Activated CD8-positive, alpha-beta T cell treated with anti-CD3 and anti-CD28 coated beads, Interleukin-2, amount 10 ng/mL, durations not matched to agents 7 days and 5 days (primary cell): ENCODE measurements at regions not wholly inside any gene's neighbourhood (a gene's known extent, or its start where the extent isn't known, plus 50 kb on each side); places are given as distances from the start of the nearest gene placed in this dataset.

Source experiments
- ATAC-seq: fragments of 150-1000 bp; cut with Tn5 transposase; one replicate; pipeline ENCODE4 v1.10.0; 2021; ENCODE audit warnings: moderate library complexity
- CTCF ChIA-PET: fragments of 350-600 bp; sonication (Branson Sonifier 250); formaldehyde crosslinking; loops from one replicate; lab custom pipeline; 2021; ENCODE audit warnings: antibody characterized with exemption; lab: Charles Lee
- POLR2A ChIA-PET: fragments of 350-600 bp; sonication (Branson Sonifier 250); formaldehyde crosslinking; loops from one replicate; lab custom pipeline; 2021; ENCODE audit warnings: antibody characterized with exemption; lab: Charles Lee
- DNase-seq: peaks from one replicate; pipeline ENCODE4 v3.0.0-alpha.2; 2020
- H3K27ac Mint-ChIP-seq: one replicate; pipeline ENCODE4 v1.8.0; 2021; ENCODE audit warnings: mild to moderate bottlenecking, mixed read lengths
- H3K27me3 Mint-ChIP-seq: one replicate; pipeline ENCODE4 v1.8.0; 2021; ENCODE audit warnings: low read depth, mixed read lengths
- H3K36me3 Mint-ChIP-seq: one replicate; pipeline ENCODE4 v1.8.0; 2021; ENCODE audit warnings: low read depth, mixed read lengths
- H3K4me1 Mint-ChIP-seq: one replicate; pipeline ENCODE4 v1.8.0; 2021; ENCODE audit warnings: low read depth, mixed read lengths
- H3K4me3 Mint-ChIP-seq: one replicate; pipeline ENCODE4 v1.8.0; 2021; ENCODE audit warnings: mild to moderate bottlenecking, mixed read lengths
- H3K9me3 Mint-ChIP-seq: one replicate; pipeline ENCODE4 v1.8.0; 2022; ENCODE audit warnings: mixed read lengths; ENCODE audit not compliant: insufficient read depth

DNA sequence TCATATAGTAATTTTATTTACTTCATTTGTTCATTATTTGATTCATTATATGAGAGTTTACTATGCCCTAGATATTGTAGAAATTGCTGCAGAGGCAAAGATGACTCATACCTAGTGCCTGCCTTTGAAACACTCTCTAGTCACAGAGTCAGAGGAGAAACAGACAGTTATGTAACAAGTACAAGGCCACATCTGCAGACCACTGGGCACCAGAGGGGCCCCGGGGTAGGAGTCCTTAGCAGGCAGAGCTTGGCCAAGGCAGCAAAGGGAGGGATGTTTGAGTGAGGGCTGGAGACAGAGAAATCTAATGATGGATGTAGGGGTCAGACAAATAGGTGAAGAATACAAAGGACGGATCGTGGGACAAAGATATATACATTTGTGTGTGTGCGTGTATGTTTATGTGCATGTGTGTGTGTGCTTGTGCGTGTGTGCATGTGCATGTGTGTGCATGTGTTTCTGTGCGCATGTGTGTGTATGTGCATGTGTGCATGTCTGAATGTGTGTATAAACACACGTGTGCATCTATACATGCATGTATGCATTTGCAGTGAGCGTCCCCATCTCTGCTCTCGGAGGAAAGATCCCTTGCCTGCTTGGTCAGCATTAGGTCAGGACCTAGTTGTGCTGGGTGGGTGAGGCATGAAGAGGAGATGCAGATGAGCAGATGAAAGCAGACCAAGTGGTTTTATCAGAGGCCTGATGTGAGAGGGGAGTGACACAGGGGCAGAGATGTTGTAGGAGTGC, 170.6 kb upstream of the MYT1L start:
- Mint-ChIP-seq H3K27me3 (no peaks in the 10 kb centered on the region), H3K9me3 (no peaks in the 10 kb centered on the region), H3K36me3 (no peaks in the 10 kb centered on the region), H3K4me3 (no peak overlapping the region), H3K4me1 (no peaks in the 10 kb centered on the region), H3K27ac (no peak overlapping the region)
- CTCF ChIA-PET = no interaction called here
- DNase-seq = no peak
- ATAC-seq = no peak
- POLR2A ChIA-PET = no interaction called here

DNA sequence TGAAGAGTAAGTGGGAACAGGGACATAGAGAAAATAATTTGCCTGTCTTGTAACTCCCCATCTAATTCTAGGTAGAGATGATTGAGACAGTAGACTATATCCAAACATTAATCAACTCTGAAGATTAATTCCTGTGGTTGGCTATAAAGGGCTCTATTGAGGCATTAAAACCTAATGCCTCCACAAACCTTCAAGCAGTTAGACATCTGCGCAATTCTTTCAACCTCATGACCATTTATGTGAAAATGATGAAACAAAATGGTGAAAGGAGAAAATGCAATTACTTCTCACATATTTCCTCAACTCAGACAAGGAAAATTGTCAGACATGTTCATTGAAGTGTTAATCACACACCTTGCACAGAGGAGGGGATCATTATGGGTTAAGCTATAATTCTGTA, 164.5 kb upstream of the MYT1L start:
- H3K4me1 Mint-ChIP-seq = no peaks in the 10 kb centered on the region
- ATAC-seq = no peak
- H3K9me3 Mint-ChIP-seq = no peaks in the 10 kb centered on the region
- ChIA-PET POLR2A (no interaction called here), CTCF (no interaction called here)
- no peak overlapping the region for H3K4me3 Mint-ChIP-seq
- H3K36me3 Mint-ChIP-seq = no peaks in the 10 kb centered on the region
- no peak for DNase-seq
- H3K27me3 Mint-ChIP-seq = no peaks in the 10 kb centered on the region
- H3K27ac Mint-ChIP-seq = no peak overlapping the region

DNA sequence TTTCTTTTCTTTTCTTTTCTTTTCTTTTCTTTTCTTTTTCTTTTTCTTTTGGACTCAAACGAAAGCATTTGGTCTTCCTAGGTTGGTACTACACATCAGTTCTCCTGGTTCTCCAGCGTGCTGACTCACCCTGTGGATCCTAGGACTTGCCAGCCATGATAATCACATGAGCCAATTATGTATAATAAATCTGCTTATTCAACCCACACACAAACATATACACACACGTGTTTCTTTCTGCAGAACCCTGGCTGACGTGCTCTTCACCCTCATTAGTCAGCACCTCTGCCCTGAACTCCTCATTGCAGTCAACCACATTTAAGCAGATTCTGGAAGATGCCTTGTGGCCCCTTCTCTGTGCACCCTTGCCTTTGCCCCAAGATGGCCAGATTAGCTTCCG, 162.4 kb upstream of the MYT1L start:
- DNase-seq = no peak
- H3K27me3 Mint-ChIP-seq = no peaks in the 10 kb centered on the region
- POLR2A ChIA-PET = no interaction called here
- H3K36me3 Mint-ChIP-seq = no peaks in the 10 kb centered on the region
- CTCF ChIA-PET = no interaction called here
- no peak overlapping the region for H3K4me3 Mint-ChIP-seq
- no peaks in the 10 kb centered on the region for H3K9me3 Mint-ChIP-seq
- no peak for ATAC-seq
- no peaks in the 10 kb centered on the region for H3K4me1 Mint-ChIP-seq
- no peak overlapping the region for H3K27ac Mint-ChIP-seq

DNA sequence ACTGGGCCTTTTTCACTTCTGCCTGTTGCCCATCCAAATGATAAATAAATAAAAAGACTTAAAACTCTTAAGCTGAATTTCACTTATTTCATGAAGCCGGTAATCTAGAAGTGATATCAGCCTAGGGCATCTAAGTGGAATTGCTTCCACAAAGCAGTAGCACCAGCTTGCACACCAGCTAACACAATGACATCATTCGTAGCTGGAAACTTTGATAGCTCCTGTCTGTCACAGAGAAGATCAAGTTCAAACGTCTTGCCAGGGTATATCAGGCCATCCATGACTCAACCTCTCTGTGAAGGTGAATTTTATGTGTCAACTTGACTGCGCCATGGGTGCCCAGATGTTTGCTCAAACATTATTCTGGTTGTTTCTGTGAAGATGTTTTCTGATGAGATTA, 161.7 kb upstream of the MYT1L start:
- Mint-ChIP-seq H3K27me3 (no peaks in the 10 kb centered on the region), H3K4me1 (no peaks in the 10 kb centered on the region), H3K4me3 (no peak overlapping the region), H3K36me3 (no peaks in the 10 kb centered on the region), H3K9me3 (no peaks in the 10 kb centered on the region), H3K27ac (no peak overlapping the region)
- ATAC-seq (no peak), DNase-seq (no peak)
- ChIA-PET CTCF (no interaction called here), POLR2A (no interaction called here)

DNA sequence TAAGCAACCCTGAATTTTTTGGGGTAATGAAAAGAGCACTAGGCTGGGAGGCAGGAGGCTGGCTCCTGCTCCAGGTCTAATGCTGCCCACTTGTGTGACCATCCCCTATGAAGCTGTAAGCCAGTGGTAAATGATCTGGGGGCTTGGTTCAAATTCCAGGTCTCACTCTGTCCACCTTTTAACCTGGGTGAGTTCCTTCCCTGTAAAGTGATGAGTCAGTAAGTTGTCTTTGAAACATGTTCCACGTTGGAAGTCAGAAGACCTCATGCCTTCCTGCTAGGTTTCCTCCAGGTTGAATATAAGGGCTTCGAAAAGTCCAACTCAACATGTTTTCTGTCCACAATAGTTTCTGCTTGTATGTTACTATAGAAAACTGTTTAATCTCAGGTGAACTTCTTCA, 160.9 kb upstream of the MYT1L start:
- Mint-ChIP-seq H3K36me3 (no peaks in the 10 kb centered on the region), H3K4me3 (no peak overlapping the region), H3K27me3 (no peaks in the 10 kb centered on the region), H3K27ac (no peak overlapping the region), H3K4me1 (no peaks in the 10 kb centered on the region), H3K9me3 (no peaks in the 10 kb centered on the region)
- ChIA-PET CTCF (no interaction called here), POLR2A (no interaction called here)
- DNase-seq = no peak
- ATAC-seq = no peak

DNA sequence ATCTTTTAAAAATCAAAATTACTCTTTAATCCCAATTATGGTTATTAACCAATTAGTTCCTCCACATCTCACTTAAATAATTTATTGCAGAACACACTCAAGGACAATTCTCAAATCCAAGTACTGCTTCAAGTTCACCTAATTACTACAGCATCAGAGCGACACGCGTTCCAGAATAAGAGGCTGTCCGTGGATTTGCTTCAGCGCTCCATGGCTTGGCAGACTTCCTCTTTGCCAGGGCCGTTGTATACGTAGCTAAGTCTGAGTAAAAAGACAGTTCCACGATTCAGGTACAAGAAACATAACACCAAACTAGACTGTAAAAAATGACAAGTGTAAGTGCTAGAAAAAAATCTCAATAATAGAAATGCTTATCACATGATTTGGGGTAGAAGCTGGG, 153.2 kb upstream of the MYT1L start:
- no peak for DNase-seq
- Mint-ChIP-seq H3K36me3 (no peaks in the 10 kb centered on the region), H3K27me3 (no peaks in the 10 kb centered on the region), H3K9me3 (no peaks in the 10 kb centered on the region), H3K4me3 (no peak overlapping the region), H3K4me1 (no peaks in the 10 kb centered on the region), H3K27ac (no peak overlapping the region)
- ChIA-PET POLR2A (no interaction called here), CTCF (no interaction called here)
- ATAC-seq = no peak

DNA sequence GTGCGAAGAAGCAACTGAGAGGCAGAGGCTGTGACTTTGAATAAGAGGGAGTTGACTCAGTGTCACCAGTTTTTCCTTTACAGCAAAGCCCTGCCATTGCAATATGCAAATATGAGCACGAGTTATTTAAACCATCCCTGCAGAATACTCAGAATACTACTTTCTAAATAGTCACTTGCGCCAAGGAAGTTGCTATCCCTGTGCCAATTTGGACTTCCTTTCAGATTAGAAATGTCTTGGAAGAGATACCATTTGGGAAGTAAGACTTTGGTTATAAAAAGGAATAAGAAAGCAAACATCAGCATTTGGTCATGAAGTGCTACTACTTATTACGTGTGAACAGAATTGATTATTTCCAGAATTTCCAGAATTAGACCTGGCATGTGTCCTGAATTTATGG, 151.8 kb upstream of the MYT1L start:
- no peak overlapping the region for H3K27ac Mint-ChIP-seq
- no peaks in the 10 kb centered on the region for H3K9me3 Mint-ChIP-seq
- DNase-seq (no peak), ATAC-seq (no peak)
- no peak overlapping the region for H3K4me3 Mint-ChIP-seq
- CTCF ChIA-PET = no interaction called here
- POLR2A ChIA-PET = no interaction called here
- H3K27me3 Mint-ChIP-seq = no peaks in the 10 kb centered on the region
- H3K36me3 Mint-ChIP-seq = no peaks in the 10 kb centered on the region
- no peaks in the 10 kb centered on the region for H3K4me1 Mint-ChIP-seq

DNA sequence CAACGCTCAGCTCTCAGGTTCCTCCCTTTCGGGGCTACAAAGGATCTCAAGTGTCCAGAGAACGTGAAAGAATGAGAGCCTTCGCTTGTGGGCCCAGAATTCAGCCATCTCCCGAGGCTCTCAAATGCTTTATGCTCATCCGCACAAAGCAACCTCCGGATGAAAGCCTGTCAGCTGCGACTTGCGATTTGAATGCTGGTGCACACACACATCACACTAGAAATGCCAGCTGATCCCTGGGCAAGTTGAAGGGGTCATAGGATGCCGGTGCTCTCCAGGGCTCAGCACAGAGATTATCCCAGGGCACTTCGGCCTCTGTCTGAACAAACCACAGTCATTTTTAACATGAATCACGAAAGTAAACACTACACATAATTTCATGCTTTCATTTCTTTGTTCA, 141.8 kb upstream of the MYT1L start:
- POLR2A ChIA-PET = no interaction called here
- Mint-ChIP-seq H3K27ac (no peak overlapping the region), H3K36me3 (no peaks in the 10 kb centered on the region), H3K27me3 (no peaks in the 10 kb centered on the region), H3K9me3 (no peaks in the 10 kb centered on the region), H3K4me3 (no peak overlapping the region), H3K4me1 (no peaks in the 10 kb centered on the region)
- CTCF ChIA-PET = no interaction called here
- DNase-seq (no peak), ATAC-seq (no peak)

DNA sequence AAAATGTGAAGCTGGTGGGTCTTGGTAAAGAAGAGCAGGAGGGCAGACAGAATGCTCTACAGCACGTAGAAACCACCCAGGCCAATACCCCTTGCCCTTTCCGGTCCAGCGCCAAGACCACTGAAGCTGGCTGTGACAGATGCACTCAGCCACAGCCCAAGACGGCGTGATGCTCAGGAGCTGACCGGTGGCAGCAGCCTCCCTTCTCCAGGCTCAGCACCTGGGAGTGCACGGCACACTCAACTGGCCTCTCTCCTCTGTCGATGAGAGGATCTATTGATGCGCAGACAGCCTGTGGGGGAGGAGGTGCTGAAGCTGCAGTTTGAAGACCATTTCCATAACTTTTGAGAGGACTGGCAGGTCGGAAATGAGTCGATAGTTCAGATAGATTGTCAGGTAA, 141.0 kb upstream of the MYT1L start:
- Mint-ChIP-seq H3K36me3 (no peaks in the 10 kb centered on the region), H3K4me3 (no peak overlapping the region), H3K9me3 (no peaks in the 10 kb centered on the region), H3K4me1 (no peaks in the 10 kb centered on the region), H3K27me3 (no peaks in the 10 kb centered on the region), H3K27ac (no peak overlapping the region)
- no peak for DNase-seq
- POLR2A ChIA-PET = no interaction called here
- ATAC-seq = no peak
- CTCF ChIA-PET = no interaction called here

DNA sequence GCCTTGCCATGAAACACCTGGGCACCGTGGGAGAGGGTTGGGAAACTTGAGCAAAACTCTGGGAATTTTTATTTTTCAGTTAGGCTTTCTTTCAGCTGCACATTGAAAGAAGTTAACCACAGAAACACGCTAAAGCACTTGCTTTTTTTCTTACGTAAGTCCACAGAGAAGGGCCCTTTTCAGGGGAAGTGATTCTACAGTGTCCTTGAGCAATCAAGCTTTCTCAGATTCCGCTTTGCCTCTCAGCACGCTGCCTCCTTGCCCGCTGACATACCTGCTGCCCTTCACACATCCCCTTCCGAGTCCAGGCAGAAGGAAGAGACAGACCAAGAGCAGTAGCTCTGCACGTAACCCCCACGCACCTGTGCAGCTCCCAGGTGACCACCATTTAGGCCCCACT, 135.5 kb upstream of the MYT1L start:
- H3K4me3 Mint-ChIP-seq = no peak overlapping the region
- no peaks in the 10 kb centered on the region for H3K27me3 Mint-ChIP-seq
- H3K27ac Mint-ChIP-seq = no peak overlapping the region
- H3K9me3 Mint-ChIP-seq = no peaks in the 10 kb centered on the region
- DNase-seq (no peak), ATAC-seq (no peak)
- no peaks in the 10 kb centered on the region for H3K4me1 Mint-ChIP-seq
- no peaks in the 10 kb centered on the region for H3K36me3 Mint-ChIP-seq
- CTCF ChIA-PET = no interaction called here
- POLR2A ChIA-PET = no interaction called here

DNA sequence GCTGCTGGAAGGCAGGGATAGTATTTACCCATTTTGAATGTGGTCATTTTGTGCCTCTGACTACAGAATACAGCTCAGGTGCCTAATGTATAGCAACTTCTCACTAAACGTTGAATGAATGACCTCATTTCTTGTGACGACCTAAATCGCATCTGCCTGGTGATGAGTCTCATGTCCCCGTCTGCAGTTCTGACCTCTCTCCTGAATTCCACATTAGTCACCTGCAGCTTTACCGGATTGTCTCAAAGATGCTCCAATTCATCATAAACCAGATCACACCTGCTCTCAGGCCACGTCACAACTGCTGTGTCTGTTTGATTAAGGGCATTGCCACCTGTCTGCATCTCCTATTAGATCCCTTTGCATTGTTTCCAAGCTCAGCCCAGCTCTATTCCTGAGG, 133.6 kb upstream of the MYT1L start:
- Mint-ChIP-seq H3K9me3 (no peaks in the 10 kb centered on the region), H3K36me3 (no peaks in the 10 kb centered on the region), H3K27ac (no peak overlapping the region), H3K4me1 (no peaks in the 10 kb centered on the region), H3K27me3 (no peaks in the 10 kb centered on the region), H3K4me3 (no peak overlapping the region)
- no peak for DNase-seq
- CTCF ChIA-PET = no interaction called here
- ATAC-seq = no peak
- POLR2A ChIA-PET = no interaction called here

DNA sequence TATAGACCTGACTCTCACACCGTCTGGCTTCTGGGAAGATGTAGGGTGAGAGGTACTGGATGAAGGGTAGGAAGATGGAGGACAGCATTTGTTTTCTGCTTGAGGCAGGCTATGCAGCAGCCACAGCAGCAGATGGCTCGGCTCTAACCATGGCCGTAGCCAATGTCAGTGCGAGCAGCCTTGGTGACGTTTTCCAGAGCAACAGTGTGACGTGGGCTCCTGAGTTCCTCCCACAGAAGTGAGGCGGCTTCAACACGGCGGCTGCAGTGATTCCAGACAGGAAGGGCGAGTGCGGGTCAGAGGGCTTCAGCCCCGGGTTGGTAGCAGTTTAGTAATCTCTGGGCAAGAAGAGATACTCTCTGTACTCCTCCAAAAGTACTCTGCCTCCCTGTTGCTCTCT, 133.0 kb upstream of the MYT1L start:
- ChIA-PET POLR2A (no interaction called here), CTCF (no interaction called here)
- H3K36me3 Mint-ChIP-seq = no peaks in the 10 kb centered on the region
- H3K27ac Mint-ChIP-seq = no peak overlapping the region
- no peak overlapping the region for H3K4me3 Mint-ChIP-seq
- H3K4me1 Mint-ChIP-seq = no peaks in the 10 kb centered on the region
- ATAC-seq = no peak
- no peak for DNase-seq
- no peaks in the 10 kb centered on the region for H3K9me3 Mint-ChIP-seq
- H3K27me3 Mint-ChIP-seq = no peaks in the 10 kb centered on the region

DNA sequence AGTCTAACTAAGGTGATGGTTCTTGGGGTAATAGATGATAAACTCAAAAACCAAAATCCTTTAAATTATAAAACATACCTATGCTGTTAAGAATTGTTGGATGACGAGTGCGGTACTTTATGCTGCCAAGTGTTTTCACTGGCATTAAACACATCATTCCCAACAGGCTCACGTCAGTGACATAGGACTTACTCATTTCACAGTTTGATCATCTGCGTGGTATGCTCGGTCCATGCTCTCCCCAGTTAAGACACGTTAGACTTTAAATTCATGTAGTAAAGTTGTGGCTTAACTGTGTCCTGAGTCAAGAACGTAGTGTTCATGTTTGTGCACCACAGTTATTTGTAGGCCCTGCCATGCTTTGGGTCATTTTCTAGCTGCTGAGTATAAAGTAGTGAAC, 125.6 kb upstream of the MYT1L start:
- no peak overlapping the region for H3K4me3 Mint-ChIP-seq
- DNase-seq (no peak), ATAC-seq (no peak)
- ChIA-PET CTCF (no interaction called here), POLR2A (no interaction called here)
- no peak overlapping the region for H3K27ac Mint-ChIP-seq
- no peaks in the 10 kb centered on the region for H3K27me3 Mint-ChIP-seq
- no peaks in the 10 kb centered on the region for H3K36me3 Mint-ChIP-seq
- H3K4me1 Mint-ChIP-seq = no peaks in the 10 kb centered on the region
- H3K9me3 Mint-ChIP-seq = no peaks in the 10 kb centered on the region
